GM19328 (cell line): ENCODE measurements at regions not wholly inside any gene's neighbourhood (a gene's known extent, or its start where the extent isn't known, plus 50 kb on each side); places are given as distances from the start of the nearest gene placed in this dataset.

Source experiments
- ATAC-seq: cut with Tn5 transposase; IDR thresholded peaks from one replicate; pipeline ENCODE4 v1.9.1; 2021; ENCODE audit warnings: mild to moderate bottlenecking, moderate library complexity; ENCODE audit not compliant: unreplicated experiment

- ATAC-seq: no peak
Measured at GRCh38 chr9:78491402-78491801, 194.5 kb downstream of the PSAT1 start.

GRCh38 chr9:78493166-78493742, 196.3 kb downstream of the PSAT1 start:
- no peak for ATAC-seq

GRCh38 chr9:78502566-78502965, 205.6 kb downstream of the PSAT1 start:
- ATAC-seq: no peak

GRCh38 chr9:78505546-78505945, 208.6 kb downstream of the PSAT1 start:
- no peak for ATAC-seq

- ATAC-seq: no peak
Measured at GRCh38 chr9:78507037-78507436, 210.1 kb downstream of the PSAT1 start.

GRCh38 chr9:78510035-78510434, 213.1 kb downstream of the PSAT1 start:
- ATAC-seq: no peak

- ATAC-seq: no peak
Measured at GRCh38 chr9:78515108-78515507, 218.2 kb downstream of the PSAT1 start.

GRCh38 chr9:78519786-78520185, 222.9 kb downstream of the PSAT1 start:
- no peak for ATAC-seq

- ATAC-seq: no peak
Measured at GRCh38 chr9:78521680-78522079, 224.8 kb downstream of the PSAT1 start.

GRCh38 chr9:78525986-78526560, 229.1 kb downstream of the PSAT1 start:
- ATAC-seq: no peak

- no peak for ATAC-seq
Measured at GRCh38 chr9:78533500-78533899, 236.6 kb downstream of the PSAT1 start.

GRCh38 chr9:78539188-78539587, 242.3 kb downstream of the PSAT1 start:
- no peak for ATAC-seq

GRCh38 chr9:78539904-78540303, 243.0 kb downstream of the PSAT1 start:
- no peak for ATAC-seq

- no peak for ATAC-seq
Measured at GRCh38 chr9:78541868-78542443, 245.0 kb downstream of the PSAT1 start.

GRCh38 chr9:78542491-78543181, 245.7 kb downstream of the PSAT1 start:
- no peak for ATAC-seq

GRCh38 chr9:78543353-78543752, 246.4 kb downstream of the PSAT1 start:
- ATAC-seq: no peak

- no peak for ATAC-seq
Measured at GRCh38 chr9:78544230-78544629, 247.3 kb downstream of the PSAT1 start.

- no peak for ATAC-seq
Measured at GRCh38 chr9:78547831-78548230, 250.9 kb downstream of the PSAT1 start.

- ATAC-seq: no peak
Measured at GRCh38 chr9:78548670-78549069, 251.7 kb downstream of the PSAT1 start.

GRCh38 chr9:78549711-78550110, 252.8 kb downstream of the PSAT1 start:
- no peak for ATAC-seq

GRCh38 chr9:78552802-78553201, 255.9 kb downstream of the PSAT1 start:
- ATAC-seq: no peak

- ATAC-seq: no peak
Measured at GRCh38 chr9:78557540-78557939, 260.6 kb downstream of the PSAT1 start.
